Mesothelial cell of epicardium (in vitro differentiated cells): ENCODE measurements at regions not wholly inside any gene's neighbourhood (a gene's known extent, or its start where the extent isn't known, plus 50 kb on each side); places are given as distances from the start of the nearest gene placed in this dataset.

Experiments used
- DNase-seq, 2 experiments: peaks; one replicate each; pipeline ENCODE4 v3.0.0; 2021; ENCODE audit warnings: low spot score in 2 of 2; ENCODE audit not compliant: unreplicated experiment in 2 of 2
- H3K27ac Mint-ChIP-seq: 2 replicates; pipeline ENCODE4 v1.8.0; 2021; ENCODE audit warnings: mixed read lengths
- H3K27me3 Mint-ChIP-seq: 2 replicates; pipeline ENCODE4 v1.8.0; 2021; ENCODE audit warnings: low read depth, mixed read lengths
- H3K36me3 Mint-ChIP-seq: 2 replicates; pipeline ENCODE4 v1.8.0; 2021; ENCODE audit warnings: mixed read lengths
- H3K4me1 Mint-ChIP-seq: 2 replicates; pipeline ENCODE4 v1.8.0; 2021; ENCODE audit warnings: mixed read lengths
- H3K4me3 Mint-ChIP-seq: 2 replicates; pipeline ENCODE4 v1.8.0; 2021; ENCODE audit warnings: mild to moderate bottlenecking, moderate library complexity, mixed read lengths
- H3K9me3 Mint-ChIP-seq: 2 replicates; pipeline ENCODE4 v1.8.0; 2021; ENCODE audit warnings: mixed read lengths
- TF ChIP-seq, protein P1 (sequence below): fragments of 200-600 bp; sonication (generic); IDR thresholded peaks from one replicate; pipeline ENCODE4 v1.5.0; 2021; ENCODE audit warnings: antibody characterized with exemption; ENCODE audit not compliant: unreplicated experiment

DNA sequence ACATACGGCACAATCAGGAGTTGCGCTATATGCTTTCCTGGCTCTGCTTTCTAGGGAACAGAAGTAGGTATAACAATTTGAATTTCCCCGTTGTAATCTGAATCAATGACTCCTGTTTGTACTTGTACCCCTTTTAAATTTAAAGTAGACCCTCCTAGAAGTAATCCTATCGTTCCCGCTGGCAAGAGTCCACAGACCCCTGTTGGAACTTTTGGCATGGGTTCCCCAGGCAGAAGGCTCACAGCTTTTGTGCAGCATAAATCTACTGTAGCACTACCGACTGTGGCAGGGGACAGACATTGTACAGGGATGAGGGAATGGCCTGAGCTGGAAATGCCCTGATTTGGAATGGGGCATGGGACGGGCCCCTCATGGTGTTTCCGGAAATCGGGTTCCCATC lies 705.2 kb downstream of the LRFN5 start:
- TF ChIP-seq, protein P1, sequence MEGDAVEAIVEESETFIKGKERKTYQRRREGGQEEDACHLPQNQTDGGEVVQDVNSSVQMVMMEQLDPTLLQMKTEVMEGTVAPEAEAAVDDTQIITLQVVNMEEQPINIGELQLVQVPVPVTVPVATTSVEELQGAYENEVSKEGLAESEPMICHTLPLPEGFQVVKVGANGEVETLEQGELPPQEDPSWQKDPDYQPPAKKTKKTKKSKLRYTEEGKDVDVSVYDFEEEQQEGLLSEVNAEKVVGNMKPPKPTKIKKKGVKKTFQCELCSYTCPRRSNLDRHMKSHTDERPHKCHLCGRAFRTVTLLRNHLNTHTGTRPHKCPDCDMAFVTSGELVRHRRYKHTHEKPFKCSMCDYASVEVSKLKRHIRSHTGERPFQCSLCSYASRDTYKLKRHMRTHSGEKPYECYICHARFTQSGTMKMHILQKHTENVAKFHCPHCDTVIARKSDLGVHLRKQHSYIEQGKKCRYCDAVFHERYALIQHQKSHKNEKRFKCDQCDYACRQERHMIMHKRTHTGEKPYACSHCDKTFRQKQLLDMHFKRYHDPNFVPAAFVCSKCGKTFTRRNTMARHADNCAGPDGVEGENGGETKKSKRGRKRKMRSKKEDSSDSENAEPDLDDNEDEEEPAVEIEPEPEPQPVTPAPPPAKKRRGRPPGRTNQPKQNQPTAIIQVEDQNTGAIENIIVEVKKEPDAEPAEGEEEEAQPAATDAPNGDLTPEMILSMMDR = no peak
- Mint-ChIP-seq H3K27me3 (no peaks in the 10 kb centered on the region), H3K4me3 (no peak overlapping the region), H3K27ac (no peak overlapping the region), H3K36me3 (peaks cover 8% of the 10 kb centered on the region), H3K4me1 (no peaks in the 10 kb centered on the region), H3K9me3 (peaks cover 53% of the 10 kb centered on the region)
- DNase-seq = no peak

DNA sequence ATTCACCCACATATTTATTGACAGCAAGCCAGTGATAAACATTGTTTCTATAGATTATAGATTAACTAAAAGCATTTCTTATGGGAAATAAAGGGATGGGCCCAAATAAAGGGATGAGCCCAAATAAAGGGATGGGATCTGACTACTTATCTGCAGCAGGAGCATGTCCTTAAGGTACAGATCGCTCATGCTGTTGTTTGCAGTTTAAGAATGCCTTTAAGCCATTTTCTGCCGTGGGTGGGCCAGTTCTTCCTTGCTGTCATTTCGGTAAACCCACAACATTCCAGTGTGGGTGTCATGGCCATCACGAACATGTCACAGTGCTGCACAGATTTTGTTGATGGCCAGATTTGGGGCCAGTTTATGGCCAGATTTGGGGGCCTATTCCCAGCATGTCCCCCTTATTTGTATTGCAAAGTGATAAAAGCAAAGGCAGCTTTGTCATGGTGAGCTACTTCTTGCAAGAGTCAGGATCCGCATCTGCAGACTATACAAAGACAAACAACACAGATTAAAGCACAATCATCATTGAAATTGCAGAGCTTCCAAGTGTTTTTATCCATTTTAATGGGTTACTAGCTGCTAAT lies 700.7 kb downstream of the LRFN5 start:
- H3K27ac Mint-ChIP-seq = no peak overlapping the region
- no peak overlapping the region for H3K4me3 Mint-ChIP-seq
- H3K4me1 Mint-ChIP-seq = no peaks in the 10 kb centered on the region
- no peaks in the 10 kb centered on the region for H3K27me3 Mint-ChIP-seq
- TF ChIP-seq, protein P1 = no peak
- peaks cover 54% of the 10 kb centered on the region for H3K9me3 Mint-ChIP-seq
- H3K36me3 Mint-ChIP-seq = peaks cover 12% of the 10 kb centered on the region
- DNase-seq = no peak

GRCh38 chr14:42299692-42300091 lies 693.0 kb downstream of the LRFN5 start:
- H3K4me1 Mint-ChIP-seq = no peaks in the 10 kb centered on the region
- TF ChIP-seq, protein P1 = no peak
- H3K27me3 Mint-ChIP-seq = no peaks in the 10 kb centered on the region
- H3K9me3 Mint-ChIP-seq = peaks cover 18% of the 10 kb centered on the region
- no peaks in the 10 kb centered on the region for H3K36me3 Mint-ChIP-seq
- no peak overlapping the region for H3K4me3 Mint-ChIP-seq
- H3K27ac Mint-ChIP-seq = no peak overlapping the region
- no peak for DNase-seq

DNA sequence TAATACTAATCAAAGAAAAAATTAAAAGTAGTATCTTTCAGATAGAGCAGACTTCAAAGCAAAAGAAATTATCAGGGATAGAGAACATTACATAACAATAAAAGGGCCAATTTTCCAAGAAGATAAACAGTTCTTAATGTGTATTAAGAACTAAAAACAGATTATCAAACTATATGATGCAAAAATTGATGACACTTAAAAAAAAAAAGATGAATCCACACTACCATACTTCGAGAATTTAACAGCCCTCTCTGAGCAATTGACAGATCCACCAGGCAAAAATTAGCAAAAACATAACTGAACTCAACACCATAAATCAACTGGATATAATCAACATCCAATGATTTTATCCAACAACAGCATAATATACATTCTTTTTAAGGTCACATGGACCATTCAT lies 686.5 kb downstream of the LRFN5 start:
- Mint-ChIP-seq H3K9me3 (peaks cover 17% of the 10 kb centered on the region), H3K4me1 (no peaks in the 10 kb centered on the region), H3K36me3 (no peaks in the 10 kb centered on the region), H3K27ac (no peak overlapping the region), H3K4me3 (no peak overlapping the region), H3K27me3 (no peaks in the 10 kb centered on the region)
- DNase-seq = no peak
- TF ChIP-seq, protein P1 = no peak

- DNase-seq = no peak
- Mint-ChIP-seq H3K27ac (no peak overlapping the region), H3K4me1 (peaks cover 5% of the 10 kb centered on the region), H3K4me3 (no peak overlapping the region), H3K27me3 (no peaks in the 10 kb centered on the region), H3K9me3 (peaks cover 15% of the 10 kb centered on the region), H3K36me3 (no peaks in the 10 kb centered on the region)
- TF ChIP-seq, protein P1 = no peak
Measured at GRCh38 chr14:42277840-42278239, 671.2 kb downstream of the LRFN5 start.

DNA sequence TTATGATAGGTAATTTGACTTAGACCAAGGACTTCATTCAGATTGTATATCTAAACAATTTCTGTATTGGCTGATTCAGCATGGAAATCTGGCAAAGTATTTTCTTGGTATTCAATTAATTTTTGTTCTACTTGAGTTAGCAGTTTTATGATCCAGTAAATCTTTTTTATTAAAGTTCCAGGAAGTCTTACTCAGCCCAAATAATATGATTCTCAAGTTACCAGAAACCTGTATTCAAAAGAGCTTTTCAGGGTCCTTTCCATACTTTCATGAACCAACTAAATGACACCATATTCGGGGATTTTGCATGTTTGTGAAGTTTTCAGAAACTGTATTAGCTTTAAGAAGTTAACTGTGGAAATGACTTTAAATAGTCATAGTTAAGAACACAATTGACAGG lies 662.6 kb downstream of the LRFN5 start:
- TF ChIP-seq, protein P1 = no peak
- Mint-ChIP-seq H3K27ac (no peak overlapping the region), H3K4me3 (no peak overlapping the region), H3K36me3 (no peaks in the 10 kb centered on the region), H3K9me3 (peaks cover 25% of the 10 kb centered on the region), H3K27me3 (no peaks in the 10 kb centered on the region), H3K4me1 (no peaks in the 10 kb centered on the region)
- no peak for DNase-seq
